Activated naive CD8-positive, alpha-beta T cell treated with anti-CD3 and anti-CD28 coated beads, Interleukin-2, amount 50 U/mL, for 24 hours (primary cell): ENCODE measurements at regions not wholly inside any gene's neighbourhood (a gene's known extent, or its start where the extent isn't known, plus 50 kb on each side); places are given as distances from the start of the nearest gene placed in this dataset.
A peak's percentile ranks its signal among the peaks of the same experiment; 100 is the strongest.
"Not testable (repeated sequence)": the region's sequence is repeated elsewhere in the genome, so short reads cannot be mapped to it uniquely, and the experiment has no call there.

Experiments used
- ATAC-seq: fragments of 150-1000 bp; cut with Tn5 transposase; one replicate; pipeline ENCODE4 v1.10.0; 2021
- DNase-seq: peaks from one replicate; pipeline ENCODE4 v3.0.0; 2021
- H3K27ac Mint-ChIP-seq: one replicate; pipeline ENCODE4 v1.8.0; 2021; ENCODE audit warnings: mild to moderate bottlenecking, mixed read lengths
- H3K27me3 Mint-ChIP-seq: one replicate; pipeline ENCODE4 v1.8.0; 2021; ENCODE audit warnings: mixed read lengths
- H3K36me3 Mint-ChIP-seq: one replicate; pipeline ENCODE4 v1.8.0; 2021; ENCODE audit warnings: low read depth, mixed read lengths
- H3K4me1 Mint-ChIP-seq: one replicate; pipeline ENCODE4 v1.8.0; 2021; ENCODE audit warnings: mixed read lengths
- H3K4me3 Mint-ChIP-seq: one replicate; pipeline ENCODE4 v1.8.0; 2021; ENCODE audit warnings: mild to moderate bottlenecking, moderate library complexity, mixed read lengths
- H3K9me3 Mint-ChIP-seq: one replicate; pipeline ENCODE4 v1.8.0; 2021; ENCODE audit warnings: mixed read lengths

- Mint-ChIP-seq H3K4me1 (peaks cover 10% of the 10 kb centered on the region), H3K4me3 (peak overlapping the region; percentile 64), H3K27ac (peak overlapping the region; percentile 72)
- DNase-seq, H3K27me3 Mint-ChIP-seq, H3K36me3 Mint-ChIP-seq, H3K9me3 Mint-ChIP-seq: not testable (repeated sequence)
- peak; percentile 65 for ATAC-seq
These were observed 50.8 kb upstream of the ACBD5 start for GRCh38 chr10:27291253-27291895.
